ENCODE measurements at regions not wholly inside any gene's neighbourhood (a gene's known extent, or its start where the extent isn't known, plus 50 kb on each side); places are given as distances from the start of the nearest gene placed in this dataset.
"Not testable (repeated sequence)": the region's sequence is repeated elsewhere in the genome, so short reads cannot be mapped to it uniquely, and the experiment has no call there.

- Histone ChIP-seq H3K4me1 (no peaks in the 10 kb centered on the region), H3K9me3 (no peaks in the 10 kb centered on the region), H3K4me3 (no peak overlapping the region), H3K27me3 (no peaks in the 10 kb centered on the region), H3K36me3 (no peaks in the 10 kb centered on the region), H3K27ac (no peak overlapping the region)
- TF ChIP-seq CTCF (IDR thresholded peaks at IDR 0.05): no peak
- ATAC-seq (no peak), DNase-seq (no peak)
- intact Hi-C loops (cut with DNase I): no loop called here
Observed at GRCh38 chr7:119620769-119621168, 652.2 kb upstream of the KCND2 start.

GRCh38 chr7:119623427-119623826 lies 649.5 kb upstream of the KCND2 start:
- intact Hi-C loops (cut with DNase I): no loop called here
- Histone ChIP-seq H3K36me3 (no peaks in the 10 kb centered on the region), H3K27ac (no peak overlapping the region), H3K4me3 (no peak overlapping the region), H3K9me3 (no peaks in the 10 kb centered on the region), H3K27me3 (no peaks in the 10 kb centered on the region), H3K4me1 (no peaks in the 10 kb centered on the region)
- ATAC-seq: no peak
- no peak for DNase-seq
- TF ChIP-seq CTCF (IDR thresholded peaks at IDR 0.05): no peak

GRCh38 chr7:119630406-119630969 lies 642.5 kb upstream of the KCND2 start:
- no peak for TF ChIP-seq CTCF (IDR thresholded peaks at IDR 0.05)
- no peaks in the 10 kb centered on the region for H3K4me1 ChIP-seq
- no peaks in the 10 kb centered on the region for H3K27me3 ChIP-seq
- no peaks in the 10 kb centered on the region for H3K36me3 ChIP-seq
- no peaks in the 10 kb centered on the region for H3K9me3 ChIP-seq
- DNase-seq (no peak), ATAC-seq (no peak)
- no peak overlapping the region for H3K27ac ChIP-seq
- intact Hi-C loops (cut with DNase I): no loop called here
- no peak overlapping the region for H3K4me3 ChIP-seq

- H3K4me3 ChIP-seq; H3K36me3 ChIP-seq; DNase-seq; H3K27me3 ChIP-seq; intact Hi-C loops (cut with DNase I); ATAC-seq; H3K4me1 ChIP-seq; H3K9me3 ChIP-seq; H3K27ac ChIP-seq: not testable (repeated sequence)
Observed at GRCh38 chr7:119633812-119634211, 639.2 kb upstream of the KCND2 start.

- no peaks in the 10 kb centered on the region for H3K27me3 ChIP-seq
- ATAC-seq (no peak), DNase-seq (no peak)
- intact Hi-C loops (cut with DNase I): no loop called here
- H3K4me3 ChIP-seq: no peak overlapping the region
- H3K27ac ChIP-seq: no peak overlapping the region
- no peaks in the 10 kb centered on the region for H3K9me3 ChIP-seq
- H3K36me3 ChIP-seq: no peaks in the 10 kb centered on the region
- H3K4me1 ChIP-seq: no peaks in the 10 kb centered on the region
- no peak for TF ChIP-seq CTCF (IDR thresholded peaks at IDR 0.05)
Observed at GRCh38 chr7:119640326-119640725, 632.6 kb upstream of the KCND2 start.

GRCh38 chr7:119640861-119641260 lies 632.1 kb upstream of the KCND2 start:
- no peak for DNase-seq
- no peak for TF ChIP-seq CTCF (IDR thresholded peaks at IDR 0.05)
- intact Hi-C loops (cut with DNase I): no loop called here
- Histone ChIP-seq H3K36me3 (no peaks in the 10 kb centered on the region), H3K27me3 (no peaks in the 10 kb centered on the region), H3K9me3 (no peaks in the 10 kb centered on the region), H3K4me3 (no peak overlapping the region), H3K27ac (no peak overlapping the region), H3K4me1 (no peaks in the 10 kb centered on the region)
- ATAC-seq: no peak
